ENCODE measurements at regions not wholly inside any gene's neighbourhood (a gene's known extent, or its start where the extent isn't known, plus 50 kb on each side); places are given as distances from the start of the nearest gene placed in this dataset.

GRCh38 chr13:70769817-70770216 is 661.6 kb upstream of the KLHL1 start:
- Histone ChIP-seq H3K4me3 (ENCODE audit: low read length) (no peak overlapping the region), H3F3A (ENCODE audit: insufficient read depth, low read length, poor library complexity, severe bottlenecking) (no peaks in the 10 kb centered on the region), H3K27me3 (ENCODE audit: insufficient read depth, low read depth, low read length) (no peaks in the 10 kb centered on the region), H3K36me3 (ENCODE audit: insufficient read depth, low read length) (no peaks in the 10 kb centered on the region), H3K9me2 (ENCODE audit: insufficient read depth, low read length) (no peaks in the 10 kb centered on the region), H3K9ac (ENCODE audit: low read length) (no peak overlapping the region), H3K79me2 (replicated peaks; ENCODE audit: insufficient read depth, low read length) (no peaks in the 10 kb centered on the region), H4K20me1 (ENCODE audit: insufficient read depth) (no peaks in the 10 kb centered on the region), H2AFZ (ENCODE audit: low read depth, low read length) (no peak overlapping the region), H3K9me3 (ENCODE audit: low read length) (no peaks in the 10 kb centered on the region), H3K4me2 (ENCODE audit: low read length) (no peak overlapping the region), H3K27ac (ENCODE audit: low read length) (no peak overlapping the region)
- no peak for TF ChIP-seq REST (IDR thresholded peaks at IDR 0.05; ENCODE audit: borderline replicate concordance)
- TF ChIP-seq TAF1 (IDR thresholded peaks at IDR 0.05; ENCODE audit: low read depth), result no peak
- no peak for TF ChIP-seq EZH2 (IDR thresholded peaks at IDR 0.05; ENCODE audit: borderline replicate concordance, insufficient read depth, low read length, poor library complexity, severe bottlenecking)
- no peak for TF ChIP-seq EP300 (conservative IDR thresholded peaks at IDR 0.05; ENCODE audit: poor library complexity, severe bottlenecking)
- no peak for TF ChIP-seq RAD21 (conservative IDR thresholded peaks at IDR 0.05)
- TF ChIP-seq, protein P1, sequence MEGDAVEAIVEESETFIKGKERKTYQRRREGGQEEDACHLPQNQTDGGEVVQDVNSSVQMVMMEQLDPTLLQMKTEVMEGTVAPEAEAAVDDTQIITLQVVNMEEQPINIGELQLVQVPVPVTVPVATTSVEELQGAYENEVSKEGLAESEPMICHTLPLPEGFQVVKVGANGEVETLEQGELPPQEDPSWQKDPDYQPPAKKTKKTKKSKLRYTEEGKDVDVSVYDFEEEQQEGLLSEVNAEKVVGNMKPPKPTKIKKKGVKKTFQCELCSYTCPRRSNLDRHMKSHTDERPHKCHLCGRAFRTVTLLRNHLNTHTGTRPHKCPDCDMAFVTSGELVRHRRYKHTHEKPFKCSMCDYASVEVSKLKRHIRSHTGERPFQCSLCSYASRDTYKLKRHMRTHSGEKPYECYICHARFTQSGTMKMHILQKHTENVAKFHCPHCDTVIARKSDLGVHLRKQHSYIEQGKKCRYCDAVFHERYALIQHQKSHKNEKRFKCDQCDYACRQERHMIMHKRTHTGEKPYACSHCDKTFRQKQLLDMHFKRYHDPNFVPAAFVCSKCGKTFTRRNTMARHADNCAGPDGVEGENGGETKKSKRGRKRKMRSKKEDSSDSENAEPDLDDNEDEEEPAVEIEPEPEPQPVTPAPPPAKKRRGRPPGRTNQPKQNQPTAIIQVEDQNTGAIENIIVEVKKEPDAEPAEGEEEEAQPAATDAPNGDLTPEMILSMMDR (IDR thresholded peaks at IDR 0.05; ENCODE audit: poor library complexity, severe bottlenecking), result no peak
- no peak for TF ChIP-seq POLR2AphosphoS5 (IDR thresholded peaks at IDR 0.05)
- TF ChIP-seq MXI1 (conservative IDR thresholded peaks at IDR 0.05; ENCODE audit: poor library complexity, severe bottlenecking), result no peak
- no peak for TF ChIP-seq SMC3 (conservative IDR thresholded peaks at IDR 0.05; ENCODE audit: poor library complexity)

DNA sequence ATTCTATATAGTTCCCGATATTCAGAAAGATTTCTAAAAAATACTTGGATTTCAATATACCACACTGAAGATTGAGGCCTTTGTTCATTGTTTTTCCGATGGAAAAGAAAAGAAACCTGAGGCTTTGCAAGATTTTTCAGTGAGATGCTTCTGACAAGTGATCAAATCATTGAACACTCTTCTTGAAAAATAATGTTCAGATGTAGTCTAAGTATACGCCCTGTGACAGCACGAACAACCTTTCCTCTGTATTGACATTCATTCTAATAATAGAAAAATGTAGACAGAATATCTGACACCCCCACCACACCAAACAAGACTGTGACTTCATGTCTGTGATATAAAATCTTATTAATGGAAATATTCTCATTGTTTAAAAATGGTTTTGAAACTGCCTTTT is 650.7 kb upstream of the KLHL1 start:
- Histone ChIP-seq H2AFZ (ENCODE audit: low read depth, low read length) (no peak overlapping the region), H3K9ac (ENCODE audit: low read length) (peak overlapping the region; percentile 9), H3K36me3 (ENCODE audit: insufficient read depth, low read length) (no peaks in the 10 kb centered on the region), H3K79me2 (replicated peaks; ENCODE audit: insufficient read depth, low read length) (no peaks in the 10 kb centered on the region), H3K27ac (ENCODE audit: low read length) (peak overlapping the region; percentile 84), H4K20me1 (ENCODE audit: insufficient read depth) (no peaks in the 10 kb centered on the region), H3F3A (ENCODE audit: insufficient read depth, low read length, poor library complexity, severe bottlenecking) (no peaks in the 10 kb centered on the region), H3K4me2 (ENCODE audit: low read length) (no peak overlapping the region), H3K27me3 (ENCODE audit: insufficient read depth, low read depth, low read length) (no peaks in the 10 kb centered on the region), H3K9me2 (ENCODE audit: insufficient read depth, low read length) (no peaks in the 10 kb centered on the region), H3K4me3 (ENCODE audit: low read length) (no peak overlapping the region), H3K9me3 (ENCODE audit: low read length) (no peaks in the 10 kb centered on the region)
- TF ChIP-seq EP300 (conservative IDR thresholded peaks at IDR 0.05; ENCODE audit: poor library complexity, severe bottlenecking) (peak; percentile 94), RAD21 (conservative IDR thresholded peaks at IDR 0.05) (no peak), REST (IDR thresholded peaks at IDR 0.05; ENCODE audit: borderline replicate concordance) (peak; percentile 51), EZH2 (IDR thresholded peaks at IDR 0.05; ENCODE audit: borderline replicate concordance, insufficient read depth, low read length, poor library complexity, severe bottlenecking) (no peak), POLR2AphosphoS5 (IDR thresholded peaks at IDR 0.05) (peak; percentile 74)
- TF ChIP-seq, protein P1 (IDR thresholded peaks at IDR 0.05; ENCODE audit: poor library complexity, severe bottlenecking), result no peak

All from neural cell (in vitro differentiated cells).